NT2/D1 (cell line): ENCODE measurements at regions not wholly inside any gene's neighbourhood (a gene's known extent, or its start where the extent isn't known, plus 50 kb on each side); places are given as distances from the start of the nearest gene placed in this dataset.
"Not testable (repeated sequence)": the region's sequence is repeated elsewhere in the genome, so short reads cannot be mapped to it uniquely, and the experiment has no call there.

Source experiments
- DNase-seq: peaks from one replicate; pipeline ENCODE4 v3.0.0-alpha.2; 2011; ENCODE audit warnings: low read depth, low spot score
- H3K27me3 ChIP-seq: 2 replicates; pipeline ENCODE4 v1.6.0; 2011; ENCODE audit warnings: mild to moderate bottlenecking; ENCODE audit not compliant: insufficient read length, insufficient read depth
- H3K36me3 ChIP-seq: 2 replicates; pipeline ENCODE4 v1.6.1; 2011; ENCODE audit warnings: mild to moderate bottlenecking, low read length, mixed read lengths; ENCODE audit not compliant: insufficient read depth, insufficient read length
- H3K4me1 ChIP-seq: 2 replicates; pipeline ENCODE4 v1.5.1; 2011; ENCODE audit not compliant: insufficient read depth, insufficient read length
- H3K4me3 ChIP-seq: 2 replicates; pipeline ENCODE4 v1.5.1; 2011; ENCODE audit warnings: low read depth; ENCODE audit not compliant: insufficient read length
- H3K9ac ChIP-seq: 2 replicates; pipeline ENCODE4 v1.6.0; 2011; ENCODE audit warnings: low read depth; ENCODE audit not compliant: insufficient read length
- H3K9me3 ChIP-seq: 2 replicates; pipeline ENCODE4 v1.5.1; 2011; ENCODE audit warnings: mild to moderate bottlenecking, low read length; ENCODE audit not compliant: insufficient read depth
- SUZ12 ChIP-seq: IDR thresholded peaks from 2 replicates; pipeline ENCODE4 v1.6.1; 2011; ENCODE audit not compliant: insufficient read length, insufficient read depth; ENCODE audit errors: extremely low read depth
- YY1 ChIP-seq: IDR thresholded peaks from 2 replicates; pipeline ENCODE4 v1.6.1; 2011; ENCODE audit not compliant: insufficient read length, insufficient read depth
- ZNF274 ChIP-seq: IDR thresholded peaks from 2 replicates; pipeline ENCODE4 v1.6.1; 2011; ENCODE audit warnings: mild to moderate bottlenecking, low read depth, low read length

DNA sequence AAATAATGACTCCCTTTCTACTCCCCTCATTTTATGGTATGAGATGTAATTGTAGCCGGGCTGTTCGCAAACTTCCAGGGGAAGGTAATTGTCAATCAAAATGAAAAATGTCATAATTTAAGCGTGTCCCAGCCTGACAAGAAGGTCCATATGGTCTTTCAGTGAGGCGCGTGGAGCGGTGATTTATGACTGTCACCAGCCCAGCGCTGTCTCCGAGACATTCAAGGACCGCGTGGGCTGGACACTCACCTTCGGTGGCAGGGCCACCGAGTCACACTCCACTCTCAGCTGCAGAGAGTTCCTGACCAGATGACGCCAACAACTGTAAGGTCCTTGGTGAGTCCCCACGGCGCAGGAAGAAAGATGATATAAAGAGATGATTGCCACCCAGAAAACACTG is 157.7 kb upstream of the TNRC6C start:
- Histone ChIP-seq H3K27me3 (peaks cover 15% of the 10 kb centered on the region), H3K4me1 (peaks cover 26% of the 10 kb centered on the region), H3K4me3 (no peak overlapping the region), H3K36me3 (no peaks in the 10 kb centered on the region), H3K9me3 (no peaks in the 10 kb centered on the region), H3K9ac (no peak overlapping the region)
- no peak for DNase-seq
- TF ChIP-seq YY1 (no peak), ZNF274 (no peak), SUZ12 (no peak)

DNA sequence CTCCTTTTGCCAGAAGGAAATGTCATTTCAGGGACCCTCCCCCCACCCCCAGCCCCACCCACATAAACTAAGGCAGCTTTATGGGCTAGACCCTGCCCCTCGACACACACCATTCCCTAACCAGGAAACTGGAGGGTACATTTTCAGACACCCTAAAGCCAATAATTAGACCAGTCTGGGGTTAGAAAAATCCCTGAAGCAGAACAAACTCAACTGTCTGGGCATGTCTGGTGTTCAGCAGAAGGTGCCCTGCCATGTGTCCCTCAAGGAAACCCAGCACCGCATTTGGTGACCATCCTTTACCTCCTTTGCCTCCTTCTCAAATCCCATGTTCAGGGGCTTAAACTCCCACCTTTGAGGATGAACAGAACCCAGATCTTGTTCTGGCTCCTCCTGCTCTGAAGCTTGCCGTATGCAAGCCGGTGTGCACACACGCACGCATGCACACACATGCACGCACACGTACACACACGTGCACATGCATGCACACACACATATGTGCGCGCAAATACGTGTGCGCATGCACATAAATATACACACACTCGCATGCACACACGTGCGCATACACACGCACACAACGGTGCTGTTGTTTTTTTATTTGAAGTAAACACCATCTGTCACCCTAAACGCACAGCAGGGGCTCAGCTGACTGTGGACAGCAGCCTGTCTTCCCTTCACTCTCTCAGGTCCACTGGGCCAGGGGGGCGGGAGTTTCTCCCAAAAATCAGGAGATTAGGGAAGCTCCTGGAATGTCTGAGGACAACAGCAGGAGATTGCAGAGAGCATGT is 156.8 kb upstream of the TNRC6C start:
- H3K4me3 ChIP-seq: no peak overlapping the region
- H3K9me3 ChIP-seq: no peaks in the 10 kb centered on the region
- peaks cover 14% of the 10 kb centered on the region for H3K27me3 ChIP-seq
- H3K9ac ChIP-seq: no peak overlapping the region
- H3K36me3 ChIP-seq: no peaks in the 10 kb centered on the region
- H3K4me1 ChIP-seq: peaks cover 26% of the 10 kb centered on the region
- no peak for DNase-seq
- TF ChIP-seq SUZ12: no peak
- no peak for TF ChIP-seq YY1
- no peak for TF ChIP-seq ZNF274

DNA sequence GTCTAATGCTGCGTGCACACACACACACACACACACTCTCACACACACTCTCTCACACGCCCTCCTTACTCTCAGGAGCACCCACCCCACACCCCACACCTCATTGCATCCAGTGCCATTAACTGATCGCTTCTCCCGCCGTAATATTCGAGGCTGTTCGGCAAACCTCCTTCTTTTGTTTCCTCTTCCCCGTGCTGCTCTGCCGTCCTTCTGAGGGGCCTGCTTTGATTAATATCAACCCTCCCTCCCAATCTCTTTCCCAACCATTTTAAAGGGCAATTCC is 156.2 kb upstream of the TNRC6C start:
- DNase-seq: no peak
- TF ChIP-seq SUZ12 (no peak), YY1 (no peak), ZNF274 (no peak)
- no peak overlapping the region for H3K9ac ChIP-seq
- H3K4me1 ChIP-seq: peaks cover 26% of the 10 kb centered on the region
- H3K36me3 ChIP-seq: no peaks in the 10 kb centered on the region
- H3K27me3 ChIP-seq: peaks cover 14% of the 10 kb centered on the region
- no peaks in the 10 kb centered on the region for H3K9me3 ChIP-seq
- H3K4me3 ChIP-seq: no peak overlapping the region

DNA sequence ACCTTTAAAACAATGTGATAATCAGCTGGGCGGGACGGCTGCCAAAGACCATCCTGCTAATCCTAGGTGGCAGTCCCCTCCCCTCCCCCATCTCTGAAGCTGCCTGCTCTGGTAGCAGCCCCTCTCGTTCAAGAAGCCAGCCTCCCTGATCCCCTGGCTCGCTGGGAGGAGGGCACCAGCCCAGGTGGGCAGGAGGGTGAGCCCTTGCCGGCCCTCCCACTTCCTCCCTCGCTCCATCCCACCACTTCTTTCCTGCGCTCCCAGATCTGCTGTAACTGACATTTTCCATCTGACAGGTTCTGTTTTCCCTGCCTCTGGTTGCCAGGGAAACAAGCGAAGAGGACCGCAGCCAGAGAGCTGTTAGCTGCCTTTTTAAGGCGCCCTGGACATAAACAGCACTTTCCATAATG is 155.7 kb upstream of the TNRC6C start:
- no peak overlapping the region for H3K4me3 ChIP-seq
- H3K4me1 ChIP-seq: peaks cover 26% of the 10 kb centered on the region
- H3K9me3 ChIP-seq: no peaks in the 10 kb centered on the region
- TF ChIP-seq YY1 (no peak), SUZ12 (no peak), ZNF274 (no peak)
- peaks cover 16% of the 10 kb centered on the region for H3K27me3 ChIP-seq
- no peaks in the 10 kb centered on the region for H3K36me3 ChIP-seq
- DNase-seq: no peak
- no peak overlapping the region for H3K9ac ChIP-seq

DNA sequence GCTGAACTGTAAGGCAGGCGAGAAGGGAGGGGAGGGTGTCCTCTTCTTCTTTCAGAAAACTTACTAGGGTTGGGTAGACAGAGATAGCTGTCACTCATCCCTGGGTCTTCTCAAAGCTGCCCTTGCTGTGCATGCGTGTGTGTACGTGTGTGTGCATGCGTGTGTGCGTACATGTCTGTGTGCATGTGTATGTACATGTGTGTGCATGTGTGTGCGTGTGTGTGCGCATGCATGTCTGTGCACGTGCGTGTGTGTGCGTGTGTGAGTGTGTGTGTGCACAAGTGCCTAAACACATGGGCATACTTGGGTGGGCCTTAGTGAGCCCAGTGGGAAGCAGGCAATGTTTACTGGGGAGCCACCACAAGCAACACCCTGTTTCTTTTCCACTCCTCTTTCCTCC is 154.8 kb upstream of the TNRC6C start:
- peaks cover 23% of the 10 kb centered on the region for H3K4me1 ChIP-seq
- DNase-seq: no peak
- peak overlapping the region; percentile 29 for H3K9ac ChIP-seq
- H3K4me3 ChIP-seq: no peak overlapping the region
- TF ChIP-seq ZNF274 (no peak), SUZ12 (no peak), YY1 (no peak)
- no peaks in the 10 kb centered on the region for H3K36me3 ChIP-seq
- peaks cover 16% of the 10 kb centered on the region for H3K27me3 ChIP-seq
- no peaks in the 10 kb centered on the region for H3K9me3 ChIP-seq

DNA sequence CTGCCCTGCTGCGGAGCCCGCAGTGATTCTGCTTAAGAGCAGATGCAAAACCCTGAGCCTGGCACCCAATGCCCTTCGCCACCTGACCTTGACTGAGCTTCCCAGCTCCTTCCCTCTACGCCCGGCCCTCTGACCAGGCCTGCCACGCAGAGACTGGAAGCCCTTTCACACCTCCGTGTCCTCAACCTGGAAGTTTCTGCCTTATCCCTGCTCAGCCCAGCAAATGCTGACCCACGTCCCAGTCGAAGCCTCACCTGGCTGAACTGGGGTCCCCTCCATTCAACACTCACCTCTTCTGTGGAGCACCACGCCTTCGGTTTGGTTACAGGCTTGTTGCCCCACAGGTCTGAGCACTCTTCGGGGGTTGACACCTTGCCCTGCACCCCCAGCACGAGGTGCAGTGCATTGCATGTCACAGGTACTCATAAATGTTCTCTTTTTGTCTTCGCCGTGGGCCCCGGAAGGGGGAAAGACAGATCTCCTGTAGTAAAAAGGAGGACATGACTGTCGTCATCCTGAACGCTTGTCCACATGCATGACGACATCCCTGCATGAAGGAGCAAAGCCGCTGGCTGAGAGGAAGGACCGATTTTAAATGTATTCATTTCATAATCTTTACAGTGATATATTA is 153.6 kb upstream of the TNRC6C start:
- DNase-seq: no peak
- Histone ChIP-seq H3K27me3 (peaks cover 16% of the 10 kb centered on the region), H3K9me3 (no peaks in the 10 kb centered on the region), H3K36me3 (no peaks in the 10 kb centered on the region), H3K9ac (no peak overlapping the region), H3K4me3 (no peak overlapping the region), H3K4me1 (peaks cover 25% of the 10 kb centered on the region)
- TF ChIP-seq YY1 (no peak), ZNF274 (no peak), SUZ12 (no peak)

DNA sequence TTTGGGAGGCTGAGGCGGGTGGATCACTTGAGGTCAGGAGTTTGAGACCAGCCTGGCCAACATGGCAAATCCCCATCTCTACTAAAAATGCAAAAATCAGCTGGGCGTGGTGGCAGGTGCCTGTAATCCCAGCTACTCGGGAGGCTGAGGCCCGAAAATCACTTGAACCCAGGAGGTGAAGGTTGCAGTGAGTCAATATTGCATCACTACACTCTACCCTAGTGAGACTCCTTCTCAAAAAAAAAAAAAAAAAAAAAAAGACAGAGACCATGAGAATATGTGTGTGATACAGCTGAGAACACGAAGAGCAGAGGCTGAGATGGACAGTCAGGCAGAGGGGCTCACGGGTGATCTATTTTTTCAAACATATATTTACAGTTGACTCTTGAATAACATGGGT is 152.5 kb upstream of the TNRC6C start:
- not testable (repeated sequence) for H3K4me3 ChIP-seq, DNase-seq, H3K9me3 ChIP-seq, H3K36me3 ChIP-seq, H3K9ac ChIP-seq
- H3K27me3 ChIP-seq: peaks cover 16% of the 10 kb centered on the region
- H3K4me1 ChIP-seq: peaks cover 33% of the 10 kb centered on the region
